GM12864 (cell line): ENCODE measurements at regions not wholly inside any gene's neighbourhood (a gene's known extent, or its start where the extent isn't known, plus 50 kb on each side); places are given as distances from the start of the nearest gene placed in this dataset.
"Not testable (repeated sequence)": the region's sequence is repeated elsewhere in the genome, so short reads cannot be mapped to it uniquely, and the experiment has no call there.

Experiments
- DNase-seq: peaks from one replicate; pipeline ENCODE4 v3.0.0-alpha.2; 2011; ENCODE audit warnings: low read depth
- H3K4me3 ChIP-seq: 2 replicates; pipeline ENCODE4 v1.5.1; 2011; ENCODE audit warnings: mild to moderate bottlenecking, low read depth, low read length, control low read depth
- CTCF ChIP-seq: IDR thresholded peaks from 2 replicates; pipeline ENCODE4 v1.5.1; 2011; ENCODE audit warnings: low read depth, mild to moderate bottlenecking, moderate library complexity, low read length, control low read depth, inconsistent platforms; ENCODE audit errors: missing control alignments

GRCh38 chr12:31895449-31896150 is 63.6 kb upstream of the RESF1 start:
- TF ChIP-seq CTCF = no peak
- DNase-seq = no peak
- H3K4me3 ChIP-seq = no peak overlapping the region

- no peak for TF ChIP-seq CTCF
- H3K4me3 ChIP-seq = no peak overlapping the region
- peak; percentile 55 for DNase-seq
Observed at GRCh38 chr12:31890295-31891285, 68.6 kb upstream of the RESF1 start.

- H3K4me3 ChIP-seq = no peak overlapping the region
- peak; percentile 72 for DNase-seq
- TF ChIP-seq CTCF = no peak
Observed at GRCh38 chr12:31887109-31887811, 72.0 kb upstream of the RESF1 start.

- not testable (repeated sequence) for H3K4me3 ChIP-seq, DNase-seq
Observed at GRCh38 chr12:31882682-31883081, 76.5 kb upstream of the RESF1 start.

- DNase-seq = no peak
- TF ChIP-seq CTCF = no peak
- no peak overlapping the region for H3K4me3 ChIP-seq
Observed at GRCh38 chr12:31880340-31880739, 78.9 kb upstream of the RESF1 start.

- no peak overlapping the region for H3K4me3 ChIP-seq
Observed at GRCh38 chr12:31877884-31878283, 81.3 kb upstream of the RESF1 start.

More at GRCh38 chr12:31877884-31878283, 81.3 kb upstream of the RESF1 start:
- DNase-seq = no peak
- TF ChIP-seq CTCF = no peak
